Stimulated activated CD4-positive, alpha-beta T cell treated with anti-CD3 and anti-CD28 coated beads, Interleukin-1b, Interleukin-23, amount 100 ng/mL, for 48 hours (primary cell): ENCODE measurements at regions not wholly inside any gene's neighbourhood (a gene's known extent, or its start where the extent isn't known, plus 50 kb on each side); places are given as distances from the start of the nearest gene placed in this dataset.

ENCODE experiments used
- DNase-seq: peaks from one replicate; pipeline ENCODE4 v3.0.0-alpha.2; 2020

- DNase-seq = no peak
Observed at GRCh38 chr3:161555320-161555719, 58.7 kb downstream of the OTOL1 start.

- DNase-seq = no peak
Observed at GRCh38 chr3:161556533-161556932, 59.9 kb downstream of the OTOL1 start.

GRCh38 chr3:161556941-161557340, 60.3 kb downstream of the OTOL1 start:
- DNase-seq = no peak

- no peak for DNase-seq
Observed at GRCh38 chr3:161557445-161558150, 61.0 kb downstream of the OTOL1 start.

- no peak for DNase-seq
Observed at GRCh38 chr3:161558236-161558635, 61.6 kb downstream of the OTOL1 start.

GRCh38 chr3:161559177-161559998, 62.8 kb downstream of the OTOL1 start:
- DNase-seq = no peak

GRCh38 chr3:161560008-161560637, 63.5 kb downstream of the OTOL1 start:
- no peak for DNase-seq

GRCh38 chr3:161567577-161568361, 71.2 kb downstream of the OTOL1 start:
- no peak for DNase-seq

- no peak for DNase-seq
Observed at GRCh38 chr3:161568671-161569070, 72.1 kb downstream of the OTOL1 start.

- DNase-seq = no peak
Observed at GRCh38 chr3:161571951-161572350, 75.3 kb downstream of the OTOL1 start.

- no peak for DNase-seq
Observed at GRCh38 chr3:161573136-161573535, 76.5 kb downstream of the OTOL1 start.

- no peak for DNase-seq
Observed at GRCh38 chr3:161575901-161576300, 79.3 kb downstream of the OTOL1 start.

GRCh38 chr3:161576311-161576710, 79.7 kb downstream of the OTOL1 start:
- no peak for DNase-seq

- no peak for DNase-seq
Observed at GRCh38 chr3:161576714-161577510, 80.3 kb downstream of the OTOL1 start.

- DNase-seq = no peak
Observed at GRCh38 chr3:161577662-161578061, 81.1 kb downstream of the OTOL1 start.

GRCh38 chr3:161579395-161580126, 83.0 kb downstream of the OTOL1 start:
- no peak for DNase-seq

- no peak for DNase-seq
Observed at GRCh38 chr3:161585922-161586321, 89.3 kb downstream of the OTOL1 start.

GRCh38 chr3:161586556-161587235, 90.1 kb downstream of the OTOL1 start:
- DNase-seq = no peak

- DNase-seq = no peak
Observed at GRCh38 chr3:161598639-161599038, 102.0 kb downstream of the OTOL1 start.

GRCh38 chr3:161599697-161600096, 103.1 kb downstream of the OTOL1 start:
- DNase-seq = no peak

- DNase-seq = no peak
Observed at GRCh38 chr3:161600173-161600572, 103.6 kb downstream of the OTOL1 start.
